ENCODE measurements at regions not wholly inside any gene's neighbourhood (a gene's known extent, or its start where the extent isn't known, plus 50 kb on each side); places are given as distances from the start of the nearest gene placed in this dataset.

- no peak overlapping the region for H2BK5ac ChIP-seq (ENCODE audit: insufficient read length, low read length)
- H3K4ac ChIP-seq (ENCODE audit: low read depth, low read length) = no peak overlapping the region
- H2BK15ac ChIP-seq (ENCODE audit: low read depth, low read length) = no peak overlapping the region
- no peak overlapping the region for H2BK12ac ChIP-seq (ENCODE audit: insufficient read length, low read depth, low read length)
- H3K56ac ChIP-seq (ENCODE audit: insufficient read length, low read depth, low read length) = no peak overlapping the region
- WGBS (ENCODE audit: extremely low coverage, insufficient read length, low lambda C conversion rate) = no CpG with 5 or more reads among the region's 2 CpGs
- H3K79me2 ChIP-seq (ENCODE audit: insufficient read depth, low read length) = no peaks in the 10 kb centered on the region
- Mint-ChIP-seq H3K36me3 (ENCODE audit: insufficient read depth in 1 of 3, low read depth in 3 of 3) (no peaks in the 10 kb centered on the region; a peak in 1 of 7 replicates), H3K4me1 (peaks cover 10 to 15% of the 10 kb centered on the region in 2 experiments), H3K27me3 (ENCODE audit: low read depth) (no peaks in the 10 kb centered on the region; the same call in 1 of the 2 replicates), H3K4me3 (no peak overlapping the region; a peak in 1 of 5 replicates), H3K27ac (no peak overlapping the region), H3K9me3 (no peaks in the 10 kb centered on the region; a peak in 1 of 5 replicates)
- no peak overlapping the region for H2BK20ac ChIP-seq (ENCODE audit: low read depth, low read length, poor library complexity, severe bottlenecking)
- no peak overlapping the region for H4K91ac ChIP-seq (ENCODE audit: insufficient read length, low read depth, low read length)
- H3K9me3 ChIP-seq (ENCODE audit: control insufficient read depth, low read depth, low read length) = no peaks in the 10 kb centered on the region
- peaks cover 5% of the 10 kb centered on the region; the same call in 1 of the 2 replicates for H3K4me1 ChIP-seq (ENCODE audit: insufficient read depth, low read length)
- H3T11ph ChIP-seq (ENCODE audit: low read length) = no peak overlapping the region
- no peaks in the 10 kb centered on the region for H3K79me1 ChIP-seq (ENCODE audit: insufficient read depth, low read depth, low read length, poor library complexity, severe bottlenecking)
- H3K23me2 ChIP-seq (ENCODE audit: insufficient read length, low read depth, low read length, poor library complexity, severe bottlenecking) = no peaks in the 10 kb centered on the region
- no peak overlapping the region for H3K4me2 ChIP-seq (ENCODE audit: insufficient read depth, insufficient read length, low read length)
- H2AFZ ChIP-seq (ENCODE audit: low read length) = no peak overlapping the region
- H4K20me1 ChIP-seq (ENCODE audit: control insufficient read depth, insufficient read depth, insufficient read length) = no peaks in the 10 kb centered on the region
- H3K27me3 ChIP-seq (ENCODE audit: insufficient read depth, low read length) = no peaks in the 10 kb centered on the region; the same call in 1 of the 2 replicates
- H3K27ac ChIP-seq (ENCODE audit: insufficient read length, low read depth, low read length) = no peak overlapping the region
- no peak overlapping the region for H3K18ac ChIP-seq (ENCODE audit: insufficient read length, low read depth, low read length)
- H2BK120ac ChIP-seq (ENCODE audit: low read depth, low read length, poor library complexity, severe bottlenecking) = no peak overlapping the region
- H3K9ac ChIP-seq (ENCODE audit: extremely low read depth, insufficient read length, low read length) = no peak overlapping the region
- DNase-seq = no peak
- H4K5ac ChIP-seq (ENCODE audit: insufficient read length, low read depth, low read length) = no peak overlapping the region
- no peak overlapping the region for H4K8ac ChIP-seq (replicated peaks; ENCODE audit: insufficient read length, low read depth, low read length)
- no peak overlapping the region for H2AK5ac ChIP-seq (ENCODE audit: insufficient read length, low read length)
- H3K14ac ChIP-seq (ENCODE audit: insufficient read depth, low read length) = no peak overlapping the region
- TF ChIP-seq, protein P1, sequence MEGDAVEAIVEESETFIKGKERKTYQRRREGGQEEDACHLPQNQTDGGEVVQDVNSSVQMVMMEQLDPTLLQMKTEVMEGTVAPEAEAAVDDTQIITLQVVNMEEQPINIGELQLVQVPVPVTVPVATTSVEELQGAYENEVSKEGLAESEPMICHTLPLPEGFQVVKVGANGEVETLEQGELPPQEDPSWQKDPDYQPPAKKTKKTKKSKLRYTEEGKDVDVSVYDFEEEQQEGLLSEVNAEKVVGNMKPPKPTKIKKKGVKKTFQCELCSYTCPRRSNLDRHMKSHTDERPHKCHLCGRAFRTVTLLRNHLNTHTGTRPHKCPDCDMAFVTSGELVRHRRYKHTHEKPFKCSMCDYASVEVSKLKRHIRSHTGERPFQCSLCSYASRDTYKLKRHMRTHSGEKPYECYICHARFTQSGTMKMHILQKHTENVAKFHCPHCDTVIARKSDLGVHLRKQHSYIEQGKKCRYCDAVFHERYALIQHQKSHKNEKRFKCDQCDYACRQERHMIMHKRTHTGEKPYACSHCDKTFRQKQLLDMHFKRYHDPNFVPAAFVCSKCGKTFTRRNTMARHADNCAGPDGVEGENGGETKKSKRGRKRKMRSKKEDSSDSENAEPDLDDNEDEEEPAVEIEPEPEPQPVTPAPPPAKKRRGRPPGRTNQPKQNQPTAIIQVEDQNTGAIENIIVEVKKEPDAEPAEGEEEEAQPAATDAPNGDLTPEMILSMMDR (conservative IDR thresholded peaks at IDR 0.05) = no peak
- no peak overlapping the region for H3K23ac ChIP-seq (ENCODE audit: insufficient read length, low read depth, low read length)
Observed at GRCh38 chr4:23373261-23373660, 516.6 kb downstream of the PPARGC1A start.
